M059J (cell line): ENCODE measurements at regions not wholly inside any gene's neighbourhood (a gene's known extent, or its start where the extent isn't known, plus 50 kb on each side); places are given as distances from the start of the nearest gene placed in this dataset.
"Not testable (repeated sequence)": the region's sequence is repeated elsewhere in the genome, so short reads cannot be mapped to it uniquely, and the experiment has no call there.

Source experiments
- DNase-seq: peaks from one replicate; pipeline ENCODE4 v3.0.0-alpha.2; 2012; ENCODE audit warnings: low read depth

GRCh38 chr18:37871561-37871960, 306.0 kb upstream of the CELF4 start:
- no peak for DNase-seq

GRCh38 chr18:37869051-37869450, 303.5 kb upstream of the CELF4 start:
- no peak for DNase-seq

GRCh38 chr18:37864122-37864521, 298.5 kb upstream of the CELF4 start:
- DNase-seq: no peak

- DNase-seq: no peak
Observed at GRCh38 chr18:37861981-37862380, 296.4 kb upstream of the CELF4 start.

GRCh38 chr18:37854396-37854795, 288.8 kb upstream of the CELF4 start:
- DNase-seq: no peak

GRCh38 chr18:37853706-37854105, 288.1 kb upstream of the CELF4 start:
- no peak for DNase-seq

- DNase-seq: no peak
Observed at GRCh38 chr18:37852464-37852863, 286.9 kb upstream of the CELF4 start.

GRCh38 chr18:37847544-37847943, 281.9 kb upstream of the CELF4 start:
- DNase-seq: no peak

GRCh38 chr18:37846996-37847395, 281.4 kb upstream of the CELF4 start:
- DNase-seq: no peak

- no peak for DNase-seq
Observed at GRCh38 chr18:37845498-37845897, 279.9 kb upstream of the CELF4 start.

- DNase-seq: no peak
Observed at GRCh38 chr18:37844209-37844970, 278.8 kb upstream of the CELF4 start.

- DNase-seq: no peak
Observed at GRCh38 chr18:37838083-37838482, 272.5 kb upstream of the CELF4 start.

- no peak for DNase-seq
Observed at GRCh38 chr18:37836071-37836970, 270.7 kb upstream of the CELF4 start.

- not testable (repeated sequence) for DNase-seq
Observed at GRCh38 chr18:37832010-37832695, 266.6 kb upstream of the CELF4 start.

- no peak for DNase-seq
Observed at GRCh38 chr18:37812961-37813360, 247.4 kb upstream of the CELF4 start.

- no peak for DNase-seq
Observed at GRCh38 chr18:37805773-37806404, 240.3 kb upstream of the CELF4 start.

GRCh38 chr18:37796823-37797349, 231.3 kb upstream of the CELF4 start:
- no peak for DNase-seq

- DNase-seq: no peak
Observed at GRCh38 chr18:37787452-37787851, 221.9 kb upstream of the CELF4 start.

GRCh38 chr18:37783771-37784170, 218.2 kb upstream of the CELF4 start:
- DNase-seq: no peak

- no peak for DNase-seq
Observed at GRCh38 chr18:37779220-37779619, 213.6 kb upstream of the CELF4 start.

GRCh38 chr18:37778417-37779165, 213.0 kb upstream of the CELF4 start:
- peak; percentile 33 for DNase-seq
